SU-DHL-6 (cell line): ENCODE measurements at regions not wholly inside any gene's neighbourhood (a gene's known extent, or its start where the extent isn't known, plus 50 kb on each side); places are given as distances from the start of the nearest gene placed in this dataset.

Source experiments
- H2AFZ ChIP-seq: fragments of 200-600 bp; sonication (generic); 2 replicates; pipeline ENCODE4 v1.6.1; 2014; ENCODE audit warnings: low read depth, mild to moderate bottlenecking, moderate library complexity, mixed read lengths, antibody characterized with exemption, low read length; ENCODE audit not compliant: severe bottlenecking
- H3F3A ChIP-seq: fragments of 200-600 bp; shearing (Covaris generic); 2 replicates; pipeline ENCODE4 v1.6.0; 2016; ENCODE audit warnings: antibody characterized with exemption, mild to moderate bottlenecking; ENCODE audit not compliant: insufficient read depth
- H3K27ac ChIP-seq: fragments of 200-600 bp; sonication (generic); 2 replicates; pipeline ENCODE4 v1.5.1; 2016; ENCODE audit warnings: low read depth, mild to moderate bottlenecking, low read length, moderate library complexity, mixed read lengths
- H3K27me3 ChIP-seq: fragments of 200-600 bp; sonication (generic), shearing (Covaris generic); 2 replicates; pipeline ENCODE4 v1.6.0; 2014; ENCODE audit warnings: mild to moderate bottlenecking, low read length
- H3K36me3 ChIP-seq: fragments of 200-600 bp; sonication (generic); 2 replicates; pipeline ENCODE4 v1.6.1; 2014; ENCODE audit warnings: mild to moderate bottlenecking, low read length, mixed read lengths
- H3K4me2 ChIP-seq: fragments of 300-600, 200-600 bp; shearing (Covaris generic), sonication (generic); 2 replicates; pipeline ENCODE4 v1.6.0; 2014; ENCODE audit warnings: low read length, low read depth, mild to moderate bottlenecking; ENCODE audit not compliant: poor library complexity, severe bottlenecking
- H3K4me3 ChIP-seq: fragments of 200-600 bp; sonication (generic); 2 replicates; pipeline ENCODE4 v1.5.1; 2014; ENCODE audit warnings: antibody characterized with exemption, low read length, mild to moderate bottlenecking, mixed read lengths; ENCODE audit not compliant: insufficient read depth, poor library complexity, severe bottlenecking
- H3K79me2 ChIP-seq: fragments of 200-600 bp; sonication (generic); 2 replicates; pipeline ENCODE4 v1.6.1; 2014; ENCODE audit warnings: mild to moderate bottlenecking, low read length, moderate library complexity; ENCODE audit not compliant: insufficient read depth
- H3K9ac ChIP-seq: fragments of 200-600 bp; sonication (generic); 2 replicates; pipeline ENCODE4 v1.7.0; 2014; ENCODE audit warnings: mild to moderate bottlenecking, low read length
- H3K9me2 ChIP-seq: fragments of 200-600 bp; sonication (generic); replicated peaks from 2 replicates; pipeline ENCODE4 v1.6.1; 2014; ENCODE audit warnings: low read length; ENCODE audit not compliant: insufficient read depth
- H3K9me3 ChIP-seq: fragments of 200-600 bp; sonication (generic); 2 replicates; pipeline ENCODE4 v1.6.1; 2014; ENCODE audit warnings: low read length, mixed read lengths; ENCODE audit not compliant: insufficient read depth
- H4K20me1 ChIP-seq: fragments of 200-600 bp; sonication (generic); 2 replicates; pipeline ENCODE4 v1.6.1; 2014; ENCODE audit warnings: low read depth, mild to moderate bottlenecking, antibody characterized with exemption, low read length, moderate library complexity, mixed read lengths
- EZH2phosphoT487 ChIP-seq: fragments of 200-600 bp; sonication (generic), shearing (Covaris generic); conservative IDR thresholded peaks from 2 replicates; pipeline ENCODE4 v1.6.1; 2018; ENCODE audit warnings: mild to moderate bottlenecking, antibody characterized with exemption, low read length, moderate library complexity, mixed read lengths
- TF ChIP-seq, protein P1 (sequence below): fragments of 200-600 bp; sonication (generic); IDR thresholded peaks from one replicate; pipeline ENCODE4 v1.5.1; 2017; ENCODE audit warnings: antibody characterized with exemption, mild to moderate bottlenecking, low read length, moderate library complexity; ENCODE audit not compliant: insufficient read depth, poor library complexity, severe bottlenecking

DNA sequence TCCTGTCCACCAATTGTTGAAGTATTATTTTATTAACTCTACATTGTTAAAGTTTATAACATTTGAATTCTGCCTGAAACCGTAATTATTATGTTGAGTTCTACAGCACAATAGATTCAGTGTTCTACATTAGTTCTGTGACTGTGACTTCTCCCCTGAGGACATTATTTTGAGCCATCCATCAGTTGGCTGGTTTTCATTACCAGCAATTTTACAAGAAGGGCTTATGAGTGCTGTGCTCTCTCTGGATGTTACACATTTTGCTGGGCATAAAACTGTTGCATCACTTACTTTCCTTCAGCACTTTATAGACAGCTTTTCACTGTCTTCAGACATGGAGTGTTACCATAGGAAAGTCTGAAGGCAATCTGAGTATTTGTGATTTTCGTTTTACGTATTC is 118.2 kb upstream of the KITLG start:
- Histone ChIP-seq H3F3A (no peaks in the 10 kb centered on the region), H3K4me3 (no peak overlapping the region), H2AFZ (no peak overlapping the region), H3K79me2 (no peaks in the 10 kb centered on the region), H3K9me3 (no peaks in the 10 kb centered on the region), H3K9me2 (no peaks in the 10 kb centered on the region), H3K27me3 (no peaks in the 10 kb centered on the region), H3K4me2 (no peak overlapping the region), H3K27ac (no peak overlapping the region), H4K20me1 (no peaks in the 10 kb centered on the region), H3K36me3 (no peaks in the 10 kb centered on the region), H3K9ac (no peak overlapping the region)
- TF ChIP-seq EZH2phosphoT487 = no peak
- TF ChIP-seq, protein P1, sequence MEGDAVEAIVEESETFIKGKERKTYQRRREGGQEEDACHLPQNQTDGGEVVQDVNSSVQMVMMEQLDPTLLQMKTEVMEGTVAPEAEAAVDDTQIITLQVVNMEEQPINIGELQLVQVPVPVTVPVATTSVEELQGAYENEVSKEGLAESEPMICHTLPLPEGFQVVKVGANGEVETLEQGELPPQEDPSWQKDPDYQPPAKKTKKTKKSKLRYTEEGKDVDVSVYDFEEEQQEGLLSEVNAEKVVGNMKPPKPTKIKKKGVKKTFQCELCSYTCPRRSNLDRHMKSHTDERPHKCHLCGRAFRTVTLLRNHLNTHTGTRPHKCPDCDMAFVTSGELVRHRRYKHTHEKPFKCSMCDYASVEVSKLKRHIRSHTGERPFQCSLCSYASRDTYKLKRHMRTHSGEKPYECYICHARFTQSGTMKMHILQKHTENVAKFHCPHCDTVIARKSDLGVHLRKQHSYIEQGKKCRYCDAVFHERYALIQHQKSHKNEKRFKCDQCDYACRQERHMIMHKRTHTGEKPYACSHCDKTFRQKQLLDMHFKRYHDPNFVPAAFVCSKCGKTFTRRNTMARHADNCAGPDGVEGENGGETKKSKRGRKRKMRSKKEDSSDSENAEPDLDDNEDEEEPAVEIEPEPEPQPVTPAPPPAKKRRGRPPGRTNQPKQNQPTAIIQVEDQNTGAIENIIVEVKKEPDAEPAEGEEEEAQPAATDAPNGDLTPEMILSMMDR = no peak

DNA sequence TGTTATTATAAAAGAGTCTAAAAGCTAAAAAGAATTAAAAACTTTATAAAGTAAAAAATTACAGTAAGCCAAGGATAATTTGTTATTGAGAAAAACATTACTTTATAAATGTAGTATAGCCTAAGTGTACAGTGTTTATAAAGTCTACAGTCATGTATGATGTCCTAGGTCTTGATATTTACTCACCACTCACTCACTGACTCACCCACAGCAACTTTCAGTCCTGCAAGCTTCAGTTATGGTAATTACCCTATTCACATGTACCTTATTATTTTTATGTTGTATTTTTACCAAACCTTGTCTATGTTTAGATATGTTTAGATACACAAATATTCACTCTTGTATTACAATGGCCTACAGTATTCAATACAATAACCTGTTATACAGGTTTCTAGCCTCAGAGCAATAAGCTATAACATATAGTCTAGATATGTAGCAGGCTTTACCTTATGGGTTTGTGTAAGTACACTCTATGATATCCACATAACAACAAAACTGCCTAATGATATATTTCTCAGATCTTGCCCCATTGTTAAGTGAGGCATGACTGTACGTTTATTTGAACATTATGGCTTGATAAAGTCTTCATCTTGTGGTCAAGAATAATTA is 113.7 kb upstream of the KITLG start:
- no peak for TF ChIP-seq EZH2phosphoT487
- TF ChIP-seq, protein P1 = no peak
- Histone ChIP-seq H2AFZ (no peak overlapping the region), H4K20me1 (no peaks in the 10 kb centered on the region), H3K79me2 (no peaks in the 10 kb centered on the region), H3K27me3 (no peaks in the 10 kb centered on the region), H3K4me3 (no peak overlapping the region), H3K4me2 (no peak overlapping the region), H3K27ac (no peak overlapping the region), H3K36me3 (no peaks in the 10 kb centered on the region), H3K9me2 (no peaks in the 10 kb centered on the region), H3F3A (no peaks in the 10 kb centered on the region), H3K9ac (no peak overlapping the region), H3K9me3 (no peaks in the 10 kb centered on the region)

DNA sequence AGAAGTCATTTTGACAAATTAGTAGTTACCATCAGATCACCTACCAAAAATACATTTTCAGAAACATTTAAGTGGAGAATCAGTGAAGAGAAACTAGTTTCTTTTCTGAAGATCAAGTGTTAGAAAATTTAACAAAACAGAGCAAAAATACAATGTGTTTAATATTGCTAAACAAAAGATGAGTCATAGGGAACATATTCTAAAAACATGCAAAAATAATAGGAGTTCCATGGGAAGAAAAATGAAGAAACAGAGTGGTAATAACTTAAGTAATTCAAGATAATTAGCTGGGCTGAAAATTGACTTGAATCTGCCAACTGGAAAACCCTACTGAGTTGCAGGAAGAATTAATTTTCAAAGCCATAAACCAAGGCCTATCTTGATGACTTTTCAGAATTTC is 111.5 kb upstream of the KITLG start:
- Histone ChIP-seq H3K36me3 (no peaks in the 10 kb centered on the region), H3K9ac (no peak overlapping the region), H4K20me1 (no peaks in the 10 kb centered on the region), H3K27me3 (no peaks in the 10 kb centered on the region), H3K4me3 (no peak overlapping the region), H3K27ac (no peak overlapping the region), H3K9me2 (no peaks in the 10 kb centered on the region), H3F3A (no peaks in the 10 kb centered on the region), H3K9me3 (no peaks in the 10 kb centered on the region), H2AFZ (no peak overlapping the region), H3K4me2 (no peak overlapping the region), H3K79me2 (no peaks in the 10 kb centered on the region)
- TF ChIP-seq, protein P1 = no peak
- no peak for TF ChIP-seq EZH2phosphoT487
